ENCODE measurements at regions not wholly inside any gene's neighbourhood (a gene's known extent, or its start where the extent isn't known, plus 50 kb on each side); places are given as distances from the start of the nearest gene placed in this dataset.

DNA sequence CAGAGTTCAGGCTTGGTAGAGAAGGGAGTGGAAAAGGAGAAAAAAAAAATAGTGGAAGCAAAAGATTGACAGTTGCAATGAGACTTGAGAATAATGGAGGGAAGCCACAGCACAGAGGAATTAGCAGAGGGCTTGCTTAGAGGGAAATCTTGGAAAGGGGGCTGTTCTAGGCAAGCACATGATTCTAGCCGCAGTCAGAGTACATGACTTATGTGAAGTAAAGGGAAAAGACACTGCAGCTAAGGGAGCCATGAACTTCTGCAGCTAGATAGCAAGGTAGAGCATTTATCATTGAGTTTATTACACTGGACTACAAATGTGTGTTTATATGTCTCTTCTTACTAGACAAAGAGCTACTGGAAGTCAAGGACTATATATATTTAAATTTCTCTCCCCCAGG lies 144.0 kb upstream of the OPCML start:
- TF ChIP-seq POLR2AphosphoS5 (IDR thresholded peaks at IDR 0.05; ENCODE audit: low read depth, low read length) (no peak), SIN3A (IDR thresholded peaks at IDR 0.05; ENCODE audit: borderline replicate concordance, insufficient read depth, low read depth, low read length) (no peak), TCF7L2 (IDR thresholded peaks at IDR 0.05; ENCODE audit: low read depth, low read length) (no peak)
- TF ChIP-seq, protein P1, sequence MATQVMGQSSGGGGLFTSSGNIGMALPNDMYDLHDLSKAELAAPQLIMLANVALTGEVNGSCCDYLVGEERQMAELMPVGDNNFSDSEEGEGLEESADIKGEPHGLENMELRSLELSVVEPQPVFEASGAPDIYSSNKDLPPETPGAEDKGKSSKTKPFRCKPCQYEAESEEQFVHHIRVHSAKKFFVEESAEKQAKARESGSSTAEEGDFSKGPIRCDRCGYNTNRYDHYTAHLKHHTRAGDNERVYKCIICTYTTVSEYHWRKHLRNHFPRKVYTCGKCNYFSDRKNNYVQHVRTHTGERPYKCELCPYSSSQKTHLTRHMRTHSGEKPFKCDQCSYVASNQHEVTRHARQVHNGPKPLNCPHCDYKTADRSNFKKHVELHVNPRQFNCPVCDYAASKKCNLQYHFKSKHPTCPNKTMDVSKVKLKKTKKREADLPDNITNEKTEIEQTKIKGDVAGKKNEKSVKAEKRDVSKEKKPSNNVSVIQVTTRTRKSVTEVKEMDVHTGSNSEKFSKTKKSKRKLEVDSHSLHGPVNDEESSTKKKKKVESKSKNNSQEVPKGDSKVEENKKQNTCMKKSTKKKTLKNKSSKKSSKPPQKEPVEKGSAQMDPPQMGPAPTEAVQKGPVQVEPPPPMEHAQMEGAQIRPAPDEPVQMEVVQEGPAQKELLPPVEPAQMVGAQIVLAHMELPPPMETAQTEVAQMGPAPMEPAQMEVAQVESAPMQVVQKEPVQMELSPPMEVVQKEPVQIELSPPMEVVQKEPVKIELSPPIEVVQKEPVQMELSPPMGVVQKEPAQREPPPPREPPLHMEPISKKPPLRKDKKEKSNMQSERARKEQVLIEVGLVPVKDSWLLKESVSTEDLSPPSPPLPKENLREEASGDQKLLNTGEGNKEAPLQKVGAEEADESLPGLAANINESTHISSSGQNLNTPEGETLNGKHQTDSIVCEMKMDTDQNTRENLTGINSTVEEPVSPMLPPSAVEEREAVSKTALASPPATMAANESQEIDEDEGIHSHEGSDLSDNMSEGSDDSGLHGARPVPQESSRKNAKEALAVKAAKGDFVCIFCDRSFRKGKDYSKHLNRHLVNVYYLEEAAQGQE (IDR thresholded peaks at IDR 0.05; ENCODE audit: insufficient read depth in 1 of 2, low read depth in 2 of 2, low read length in 1 of 2), result no peak
- TF ChIP-seq, protein P2, sequence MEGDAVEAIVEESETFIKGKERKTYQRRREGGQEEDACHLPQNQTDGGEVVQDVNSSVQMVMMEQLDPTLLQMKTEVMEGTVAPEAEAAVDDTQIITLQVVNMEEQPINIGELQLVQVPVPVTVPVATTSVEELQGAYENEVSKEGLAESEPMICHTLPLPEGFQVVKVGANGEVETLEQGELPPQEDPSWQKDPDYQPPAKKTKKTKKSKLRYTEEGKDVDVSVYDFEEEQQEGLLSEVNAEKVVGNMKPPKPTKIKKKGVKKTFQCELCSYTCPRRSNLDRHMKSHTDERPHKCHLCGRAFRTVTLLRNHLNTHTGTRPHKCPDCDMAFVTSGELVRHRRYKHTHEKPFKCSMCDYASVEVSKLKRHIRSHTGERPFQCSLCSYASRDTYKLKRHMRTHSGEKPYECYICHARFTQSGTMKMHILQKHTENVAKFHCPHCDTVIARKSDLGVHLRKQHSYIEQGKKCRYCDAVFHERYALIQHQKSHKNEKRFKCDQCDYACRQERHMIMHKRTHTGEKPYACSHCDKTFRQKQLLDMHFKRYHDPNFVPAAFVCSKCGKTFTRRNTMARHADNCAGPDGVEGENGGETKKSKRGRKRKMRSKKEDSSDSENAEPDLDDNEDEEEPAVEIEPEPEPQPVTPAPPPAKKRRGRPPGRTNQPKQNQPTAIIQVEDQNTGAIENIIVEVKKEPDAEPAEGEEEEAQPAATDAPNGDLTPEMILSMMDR (IDR thresholded peaks at IDR 0.05), result no peak
- ChIA-PET POLR2A (no interaction called here), CTCF (no interaction called here)
- H3K4me1 ChIP-seq (ENCODE audit: control insufficient read depth, insufficient read depth, low read length), result no peaks in the 10 kb centered on the region
- DNase-seq (ENCODE audit: low read depth, low spot score), result no peak
- BruUV-seq (replicated peaks), result no TSS peak
- H3K4me3 ChIP-seq (ENCODE audit: low read depth in 2 of 2, low read length in 2 of 2), result no peak overlapping the region
- H3K27me3 ChIP-seq (ENCODE audit: control insufficient read depth, insufficient read depth, low read length), result no peaks in the 10 kb centered on the region
- intact Hi-C loops (cut with micrococcal nuclease; ENCODE audit: unreplicated experiment) (no loop called here), in situ Hi-C loops (cut with HindIII; ENCODE audit: low pct_unique_long_range_greater_than_20kb, low sequenced_read_pairs) (no loop called here)
- ATAC-seq, result no peak
- H3K36me3 ChIP-seq (ENCODE audit: control insufficient read depth, insufficient read depth, low read length), result no peaks in the 10 kb centered on the region
- no peak overlapping the region for H3K27ac ChIP-seq (ENCODE audit: low read length)
- no peaks in the 10 kb centered on the region for H3K9me3 ChIP-seq (ENCODE audit: control insufficient read depth, insufficient read depth, low read depth, low read length)

DNA sequence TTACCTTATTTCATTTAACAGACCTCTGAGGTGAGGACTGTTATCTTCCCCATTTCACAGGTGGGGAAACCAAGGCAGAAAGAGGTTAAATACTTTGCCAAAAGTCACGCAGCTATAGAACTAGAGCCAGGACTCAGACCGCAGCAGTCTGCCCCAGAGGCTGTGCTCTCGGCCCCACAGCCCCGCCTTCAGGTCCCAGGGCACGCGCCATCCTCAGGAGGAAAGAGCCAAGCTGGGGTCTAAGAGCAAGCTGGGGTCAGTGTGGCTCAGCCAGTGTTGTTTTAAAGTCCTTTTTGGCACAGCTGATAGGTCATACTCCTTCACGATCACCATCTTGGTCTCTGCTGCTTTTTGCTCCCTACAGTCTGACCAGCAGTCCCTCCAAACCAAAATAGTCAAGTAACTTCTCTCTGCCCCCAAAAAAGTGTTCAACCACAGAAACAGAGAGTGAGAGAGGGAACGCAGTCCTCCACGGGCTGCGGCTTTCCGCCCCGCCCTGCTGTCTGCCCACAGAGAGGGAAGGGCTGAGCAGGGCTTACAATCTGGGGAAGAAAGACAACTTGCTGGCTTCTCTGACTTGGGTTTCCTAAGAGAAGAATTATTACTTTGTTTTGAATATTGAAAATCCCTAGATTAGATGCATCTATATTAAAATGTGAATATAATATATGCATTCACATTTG lies 137.2 kb upstream of the OPCML start:
- H3K4me1 ChIP-seq (ENCODE audit: control insufficient read depth, insufficient read depth, low read length), result no peaks in the 10 kb centered on the region
- H3K36me3 ChIP-seq (ENCODE audit: control insufficient read depth, insufficient read depth, low read length), result no peaks in the 10 kb centered on the region
- in situ Hi-C loops (cut with HindIII; ENCODE audit: low pct_unique_long_range_greater_than_20kb, low sequenced_read_pairs), result no loop called here
- POLR2A ChIA-PET, result no interaction called here
- ATAC-seq (no peak), DNase-seq (ENCODE audit: low read depth, low spot score) (no peak)
- H3K9me3 ChIP-seq (ENCODE audit: control insufficient read depth, insufficient read depth, low read depth, low read length), result no peaks in the 10 kb centered on the region
- H3K4me3 ChIP-seq (ENCODE audit: low read depth in 2 of 2, low read length in 2 of 2), result no peak overlapping the region
- H3K27ac ChIP-seq (ENCODE audit: low read length), result no peak overlapping the region
- no TSS peak for BruUV-seq (replicated peaks)
- no peaks in the 10 kb centered on the region; the same call in 1 of the 2 replicates for H3K27me3 ChIP-seq (ENCODE audit: control insufficient read depth, insufficient read depth, low read length)
- TF ChIP-seq, protein P2 (IDR thresholded peaks at IDR 0.05), result no peak
- no peak for TF ChIP-seq SIN3A (IDR thresholded peaks at IDR 0.05; ENCODE audit: borderline replicate concordance, insufficient read depth, low read depth, low read length)
- TF ChIP-seq TCF7L2 (IDR thresholded peaks at IDR 0.05; ENCODE audit: low read depth, low read length), result no peak
- TF ChIP-seq, protein P1 (IDR thresholded peaks at IDR 0.05; ENCODE audit: insufficient read depth in 1 of 2, low read depth in 2 of 2, low read length in 1 of 2), result no peak
- no peak for TF ChIP-seq POLR2AphosphoS5 (IDR thresholded peaks at IDR 0.05; ENCODE audit: low read depth, low read length)
- intact Hi-C loops (cut with micrococcal nuclease; ENCODE audit: unreplicated experiment), result no loop called here
- CTCF ChIA-PET, result no interaction called here

Data from Panc1 (cell line).